SK-N-SH (cell line): ENCODE measurements at regions not wholly inside any gene's neighbourhood (a gene's known extent, or its start where the extent isn't known, plus 50 kb on each side); places are given as distances from the start of the nearest gene placed in this dataset.

ENCODE experiments used
- CHD2 ChIP-seq: fragments of 150-350 bp; IDR thresholded peaks from 2 replicates; pipeline ENCODE4 v1.6.1; 2018; ENCODE audit warnings: low read length; ENCODE audit not compliant: partially characterized antibody
- CTCF ChIP-seq: fragments of 200-600 bp; sonication (generic); IDR thresholded peaks from 2 replicates; pipeline ENCODE4 v1.6.1; 2017; ENCODE audit warnings: antibody characterized with exemption, mild to moderate bottlenecking, moderate library complexity
- GATA2 ChIP-seq: sonication (generic); formaldehyde crosslinking; IDR thresholded peaks from 2 replicates; pipeline ENCODE4 v1.5.0; 2020; ENCODE audit warnings: mild to moderate bottlenecking, missing genetic modification reagents
- MAX ChIP-seq: IDR thresholded peaks from 2 replicates; pipeline ENCODE4 v1.4.0; 2012; ENCODE audit warnings: low read depth
- POLR2AphosphoS5 ChIP-seq: IDR thresholded peaks from 2 replicates; pipeline ENCODE4 v1.6.1; 2012; ENCODE audit warnings: low read depth, low read length
- REST ChIP-seq: IDR thresholded peaks from 2 replicates; pipeline ENCODE4 v1.6.1; 2012; ENCODE audit warnings: mild to moderate bottlenecking, low read depth, low read length, moderate library complexity
- RXRA ChIP-seq: IDR thresholded peaks from 2 replicates; pipeline ENCODE4 v1.4.0; 2012; ENCODE audit warnings: low read depth, mild to moderate bottlenecking, borderline replicate concordance
- SMC3 ChIP-seq: IDR thresholded peaks from 2 replicates; pipeline ENCODE4 v1.6.1; 2012; ENCODE audit warnings: low read depth, low read length, improper control_type of control experiment
- USF2 ChIP-seq: fragments of 150-350 bp; IDR thresholded peaks from 2 replicates; pipeline ENCODE4 v1.6.1; 2017; ENCODE audit warnings: antibody characterized with exemption, low read length, low read depth, borderline replicate concordance
- ZBTB33 ChIP-seq: IDR thresholded peaks from 2 replicates; pipeline ENCODE4 v1.4.0; 2012; ENCODE audit warnings: low read depth, borderline replicate concordance

GRCh38 chr13:34144142-34144541 is 326.2 kb downstream of the RFC3 start:
- TF ChIP-seq REST (no peak), CTCF (no peak), ZBTB33 (no peak), USF2 (no peak), CHD2 (no peak), MAX (no peak), RXRA (no peak), GATA2 (CRISPR knock-in tag) (no peak), SMC3 (no peak), POLR2AphosphoS5 (no peak)
